GM18502 (cell line): ENCODE measurements at regions not wholly inside any gene's neighbourhood (a gene's known extent, or its start where the extent isn't known, plus 50 kb on each side); places are given as distances from the start of the nearest gene placed in this dataset.
"Not testable (repeated sequence)": the region's sequence is repeated elsewhere in the genome, so short reads cannot be mapped to it uniquely, and the experiment has no call there.

Experiments used
- ATAC-seq: cut with Tn5 transposase; IDR thresholded peaks from one replicate; pipeline ENCODE4 v1.9.1; 2021; ENCODE audit warnings: mild to moderate bottlenecking; ENCODE audit not compliant: unreplicated experiment, poor library complexity

- ATAC-seq: no peak
Measured at GRCh38 chr7:37545619-37546534, 97.2 kb upstream of the ELMO1 start.

- no peak for ATAC-seq
Measured at GRCh38 chr7:37546677-37547076, 98.0 kb upstream of the ELMO1 start.

- no peak for ATAC-seq
Measured at GRCh38 chr7:37549076-37549931, 100.6 kb upstream of the ELMO1 start.

- ATAC-seq: no peak
Measured at GRCh38 chr7:37550426-37550825, 101.8 kb upstream of the ELMO1 start.

GRCh38 chr7:37550872-37551271 lies 102.2 kb upstream of the ELMO1 start:
- no peak for ATAC-seq

GRCh38 chr7:37552030-37552429 lies 103.4 kb upstream of the ELMO1 start:
- ATAC-seq: no peak

- not testable (repeated sequence) for ATAC-seq
Measured at GRCh38 chr7:37552439-37552838, 103.8 kb upstream of the ELMO1 start.

GRCh38 chr7:37555528-37555927 lies 106.9 kb upstream of the ELMO1 start:
- no peak for ATAC-seq

- no peak for ATAC-seq
Measured at GRCh38 chr7:37557571-37558209, 109.0 kb upstream of the ELMO1 start.

GRCh38 chr7:37558320-37559096 lies 109.8 kb upstream of the ELMO1 start:
- ATAC-seq: no peak

GRCh38 chr7:37570145-37570544 lies 113.4 kb upstream of the GPR141 start:
- no peak for ATAC-seq

- ATAC-seq: no peak
Measured at GRCh38 chr7:37571806-37572205, 111.8 kb upstream of the GPR141 start.

- ATAC-seq: no peak
Measured at GRCh38 chr7:37577412-37577811, 106.2 kb upstream of the GPR141 start.

GRCh38 chr7:37577901-37578300 lies 105.7 kb upstream of the GPR141 start:
- ATAC-seq: no peak

GRCh38 chr7:37578350-37578749 lies 105.2 kb upstream of the GPR141 start:
- ATAC-seq: no peak

- ATAC-seq: no peak
Measured at GRCh38 chr7:37580376-37580775, 103.2 kb upstream of the GPR141 start.

GRCh38 chr7:37584651-37585463 lies 98.7 kb upstream of the GPR141 start:
- ATAC-seq: not testable (repeated sequence)

- ATAC-seq: no peak
Measured at GRCh38 chr7:37590824-37591223, 92.7 kb upstream of the GPR141 start.

GRCh38 chr7:37592366-37592765 lies 91.2 kb upstream of the GPR141 start:
- no peak for ATAC-seq
